PFSK-1 (cell line): ENCODE measurements at regions not wholly inside any gene's neighbourhood (a gene's known extent, or its start where the extent isn't known, plus 50 kb on each side); places are given as distances from the start of the nearest gene placed in this dataset.

ENCODE experiments used
- FOXP2 ChIP-seq: optimal IDR thresholded peaks from 2 replicates; pipeline ENCODE3; 2011; ENCODE audit warnings: borderline replicate concordance, control low read depth, inconsistent platforms; ENCODE audit not compliant: insufficient read depth; ENCODE audit errors: extremely low read length, extremely low read depth
- POLR2AphosphoS5 ChIP-seq: IDR thresholded peaks from 2 replicates; pipeline ENCODE4 v1.6.1; 2012; ENCODE audit warnings: low read depth, mild to moderate bottlenecking, control low read depth, low read length, moderate library complexity
- REST ChIP-seq, 2 experiments: IDR thresholded peaks; 2 replicates each; pipeline versions ENCODE4 v1.6.1 to v1.8.0; 2011 to 2012; ENCODE audit warnings: low read depth in 2 of 2, low read length in 2 of 2, control low read depth in 1 of 2, inconsistent platforms in 1 of 2, mild to moderate bottlenecking in 1 of 2, moderate library complexity in 1 of 2; ENCODE audit not compliant: insufficient read depth in 1 of 2
- SIN3A ChIP-seq: IDR thresholded peaks from 2 replicates; pipeline ENCODE4 v1.6.1; 2012; ENCODE audit warnings: mild to moderate bottlenecking, low read length, moderate library complexity, borderline replicate concordance; ENCODE audit not compliant: insufficient read depth
- TAF1 ChIP-seq: IDR thresholded peaks from 2 replicates; pipeline ENCODE4 v1.6.1; 2012; ENCODE audit warnings: low read length, control low read depth, borderline replicate concordance; ENCODE audit not compliant: insufficient read depth

DNA sequence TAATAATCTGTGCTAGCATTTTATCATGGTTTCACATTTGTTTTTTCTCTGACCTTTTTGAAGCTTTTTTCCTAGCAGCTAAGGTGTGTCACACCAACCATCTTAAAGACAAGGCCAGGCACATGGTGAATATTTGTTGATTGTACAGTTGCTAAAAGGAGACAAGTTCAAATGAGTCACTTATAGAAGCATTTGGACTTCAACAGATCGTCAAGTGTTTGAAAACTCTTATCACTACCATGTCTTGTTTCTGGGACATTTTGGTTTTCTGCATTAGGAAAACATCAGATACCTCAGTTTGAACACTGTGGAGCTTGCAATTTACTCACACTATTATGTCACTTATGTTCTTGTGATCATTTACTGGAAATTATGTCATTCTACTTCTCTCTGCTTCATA lies 407.3 kb downstream of the USP25 start:
- TF ChIP-seq POLR2AphosphoS5 (no peak), REST (IDR thresholded peaks at IDR 0.05; ENCODE audit: insufficient read depth in 1 of 2, low read depth in 2 of 2, low read length in 2 of 2) (no peak), FOXP2 (no peak), TAF1 (no peak), SIN3A (no peak)

DNA sequence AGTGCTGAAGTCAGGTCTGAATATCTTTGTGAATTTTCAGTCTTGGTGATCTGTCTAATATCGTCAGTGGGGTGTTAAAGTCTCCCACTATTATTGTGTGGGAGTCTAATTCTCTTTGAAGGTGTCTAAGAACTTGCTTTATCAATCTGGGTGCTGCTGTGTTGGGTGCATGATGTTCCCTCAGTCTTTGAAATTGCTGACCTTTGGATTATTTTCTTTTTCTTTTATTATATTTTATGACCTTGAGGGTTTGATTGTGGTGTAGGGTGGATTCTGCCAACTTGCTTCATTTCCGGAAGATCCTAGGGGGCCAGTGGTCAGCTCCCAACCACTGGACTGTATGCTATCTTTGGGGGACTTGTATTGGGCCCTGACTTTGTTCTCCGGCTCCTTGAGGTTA lies 415.3 kb downstream of the USP25 start:
- TF ChIP-seq POLR2AphosphoS5 (no peak), REST (IDR thresholded peaks at IDR 0.05; ENCODE audit: insufficient read depth in 1 of 2, low read depth in 2 of 2, low read length in 2 of 2) (no peak), SIN3A (no peak), TAF1 (no peak), FOXP2 (no peak)

GRCh38 chr21:16145479-16145878 lies 415.7 kb downstream of the USP25 start:
- TF ChIP-seq REST (IDR thresholded peaks at IDR 0.05; ENCODE audit: insufficient read depth in 1 of 2, low read depth in 2 of 2, low read length in 2 of 2), result no peak
- TF ChIP-seq TAF1, result no peak
- no peak for TF ChIP-seq POLR2AphosphoS5
- TF ChIP-seq SIN3A, result no peak
- no peak for TF ChIP-seq FOXP2

DNA sequence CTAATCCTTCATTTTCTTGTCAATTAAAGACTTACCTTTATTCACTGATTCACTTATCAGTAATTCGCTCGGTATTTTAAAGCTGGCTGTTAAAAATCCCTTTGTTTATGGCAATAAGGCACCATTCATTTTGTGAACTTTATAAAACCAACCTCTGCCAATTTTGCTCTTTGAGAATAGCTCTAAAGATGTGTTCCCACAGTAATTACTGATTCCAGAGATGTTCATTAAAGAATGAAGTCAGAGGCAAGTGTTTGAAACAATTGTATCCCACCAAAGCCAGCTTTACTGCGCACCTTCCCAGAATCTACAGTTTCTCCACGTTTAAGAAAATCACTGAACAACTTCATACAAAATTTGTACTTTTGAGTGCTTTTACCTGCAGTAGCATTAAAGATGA lies 424.5 kb downstream of the USP25 start:
- TF ChIP-seq POLR2AphosphoS5 (no peak), SIN3A (no peak), FOXP2 (no peak), TAF1 (no peak), REST (IDR thresholded peaks at IDR 0.05; ENCODE audit: insufficient read depth in 1 of 2, low read depth in 2 of 2, low read length in 2 of 2) (no peak)

DNA sequence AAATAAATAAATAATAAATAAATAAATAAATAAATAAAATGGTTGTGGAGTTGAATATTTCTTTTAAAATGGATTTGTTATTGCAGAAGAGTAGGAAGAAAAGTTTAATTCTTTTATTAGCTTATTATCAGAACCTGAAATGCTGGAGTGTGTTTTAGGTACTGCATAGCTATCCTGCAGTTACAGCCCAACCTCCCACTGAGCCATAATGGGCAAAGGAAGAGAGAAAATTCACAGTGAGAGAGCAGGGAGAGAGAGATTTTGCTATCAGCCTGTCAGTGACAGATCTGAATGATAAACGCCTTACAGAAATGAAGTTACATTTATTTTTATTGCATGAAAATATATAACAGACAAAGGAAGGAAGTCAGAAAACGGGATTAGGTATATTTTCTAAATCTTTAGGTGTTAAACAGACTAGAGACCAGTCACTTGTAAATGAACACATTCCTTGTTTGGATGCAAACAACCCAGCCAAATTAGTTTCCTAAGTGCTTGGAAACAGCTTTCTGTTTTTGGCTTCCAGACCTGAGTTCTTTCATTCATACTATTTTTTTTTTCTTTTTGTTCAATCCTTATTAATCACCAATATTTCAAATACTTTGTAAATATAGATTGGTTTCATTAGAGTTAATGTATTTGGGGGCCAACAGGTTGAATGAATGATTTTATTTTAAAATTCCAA lies 425.3 kb downstream of the USP25 start:
- TF ChIP-seq TAF1 (no peak), FOXP2 (no peak), POLR2AphosphoS5 (no peak), REST (IDR thresholded peaks at IDR 0.05; ENCODE audit: insufficient read depth in 1 of 2, low read depth in 2 of 2, low read length in 2 of 2) (no peak), SIN3A (no peak)
